Activated CD8-positive, alpha-beta memory T cell treated with anti-CD3 and anti-CD28 coated beads, Interleukin-2, amount 50 U/mL, for 1 hour (primary cell): ENCODE measurements at regions not wholly inside any gene's neighbourhood (a gene's known extent, or its start where the extent isn't known, plus 50 kb on each side); places are given as distances from the start of the nearest gene placed in this dataset.

ENCODE experiments used
- DNase-seq: peaks from one replicate; pipeline ENCODE4 v3.0.0-alpha.2; 2020; ENCODE audit errors: extremely low read depth

DNA sequence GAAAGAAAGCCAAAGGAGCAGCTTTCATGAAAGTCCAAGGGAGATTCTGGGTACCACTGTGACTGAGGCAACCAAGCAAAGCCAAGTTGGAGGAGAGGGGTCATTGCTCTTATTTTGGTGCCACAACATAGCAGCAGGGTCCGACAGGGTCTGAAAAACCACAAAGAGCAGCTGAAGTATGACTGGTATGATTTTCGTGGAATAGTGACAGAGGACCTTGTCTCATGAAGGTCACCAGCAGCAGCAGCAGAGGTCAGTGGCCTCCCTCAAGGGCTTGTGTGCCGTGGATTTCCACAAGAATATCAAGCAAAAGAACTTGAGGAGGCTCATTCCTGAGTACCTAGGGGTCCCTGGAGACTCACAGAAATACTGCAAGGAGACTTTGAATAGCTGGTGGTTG lies 160.9 kb upstream of the SYT6 start:
- no peak for DNase-seq

- DNase-seq, result no peak
These were observed 160.4 kb upstream of the SYT6 start for GRCh38 chr1:114314098-114314497.

- DNase-seq, result no peak
These were observed 157.1 kb upstream of the SYT6 start for GRCh38 chr1:114310695-114311271.

DNA sequence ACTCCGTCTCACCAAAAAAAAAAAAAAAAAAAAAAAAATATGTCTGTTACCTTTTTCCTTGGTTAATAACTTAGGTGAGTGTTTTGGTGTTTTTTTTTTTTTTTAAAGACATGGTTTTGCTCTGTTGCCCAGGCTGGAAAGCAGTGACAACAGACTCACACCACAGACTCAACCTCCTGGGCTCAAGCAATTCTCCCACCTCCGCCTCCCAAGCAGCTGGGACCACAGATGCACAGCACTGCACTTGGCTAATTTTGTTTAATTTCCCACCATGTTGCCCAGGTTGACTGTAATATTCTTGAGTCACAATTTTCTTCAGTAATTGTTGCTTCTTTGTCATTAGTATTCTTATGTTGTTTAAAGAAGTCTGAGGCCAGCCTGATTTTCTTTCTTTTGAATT lies 149.2 kb upstream of the SYT6 start:
- no peak for DNase-seq

DNA sequence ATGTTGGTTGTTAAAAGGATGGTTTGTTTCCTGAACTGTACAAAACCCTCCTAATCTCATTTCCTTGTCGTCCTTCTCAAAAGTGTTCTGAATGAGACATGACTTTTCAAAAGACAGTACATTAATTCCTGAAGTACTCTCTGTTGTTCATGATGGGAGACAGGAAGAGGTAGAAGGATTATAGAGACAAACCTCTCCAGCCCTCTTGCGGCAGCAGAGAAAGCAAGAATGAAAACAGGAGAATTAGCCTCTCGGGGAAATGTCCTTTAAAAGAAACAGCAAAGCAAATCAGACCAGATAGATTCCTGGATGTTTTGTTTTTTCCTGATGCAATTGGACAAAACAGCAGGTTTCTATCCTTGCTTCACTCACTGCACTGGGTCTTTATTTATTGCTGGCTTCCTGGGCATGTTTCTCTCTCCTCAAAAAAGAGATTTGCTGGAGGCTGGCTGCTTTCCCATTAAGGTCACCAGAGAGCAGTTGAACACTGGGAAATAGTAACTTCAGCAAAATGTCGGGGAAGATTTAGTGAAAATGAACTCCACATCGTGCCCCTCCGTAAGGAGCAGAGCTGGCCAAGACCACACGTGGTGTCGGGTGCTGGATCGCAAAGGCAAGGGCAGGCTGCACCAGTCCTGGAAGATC lies 145.8 kb upstream of the SYT6 start:
- DNase-seq, result no peak

- no peak for DNase-seq
These were observed 144.3 kb upstream of the SYT6 start for GRCh38 chr1:114298008-114298407.

GRCh38 chr1:114296413-114296812 lies 142.7 kb upstream of the SYT6 start:
- DNase-seq, result no peak

GRCh38 chr1:114295321-114295720 lies 141.7 kb upstream of the SYT6 start:
- DNase-seq, result no peak

GRCh38 chr1:114292835-114293234 lies 139.2 kb upstream of the SYT6 start:
- no peak for DNase-seq

DNA sequence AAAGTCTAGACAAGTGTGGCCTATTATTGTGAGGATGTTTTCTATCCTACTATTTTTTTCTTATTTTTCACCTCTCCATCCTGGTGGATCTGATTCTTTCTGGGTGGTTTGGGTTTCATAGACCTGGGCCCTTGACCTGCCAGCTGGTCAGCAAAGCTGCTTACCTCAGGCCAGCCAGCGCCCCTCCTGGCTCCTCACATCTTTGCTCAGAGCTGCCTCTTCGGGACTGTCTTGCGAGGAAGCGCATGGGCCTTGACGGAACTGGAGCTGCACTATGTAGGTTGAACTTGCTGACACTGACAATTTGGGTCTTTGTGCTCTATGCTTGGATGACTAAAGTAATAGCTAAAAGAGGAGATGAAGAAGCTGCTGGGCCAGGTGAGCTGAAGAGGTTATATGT lies 138.5 kb upstream of the SYT6 start:
- DNase-seq, result no peak

DNA sequence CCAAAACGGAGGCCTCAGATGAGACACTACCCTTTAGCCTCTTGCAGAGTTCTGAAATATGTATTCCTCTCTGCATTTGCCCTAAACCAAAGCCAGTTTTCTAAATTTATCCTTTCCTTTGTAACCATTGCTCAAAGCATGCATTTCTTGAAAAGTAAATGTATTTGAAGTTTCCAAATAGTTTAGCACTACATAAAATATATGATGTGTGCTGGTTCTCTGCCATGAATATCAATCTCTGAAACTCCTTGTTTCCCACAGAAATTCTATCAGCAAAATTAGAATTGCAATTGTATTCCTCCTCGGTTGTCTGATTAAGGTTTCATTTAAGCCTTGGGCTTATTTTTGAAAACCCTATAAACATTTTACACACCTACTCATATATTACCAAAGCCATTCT lies 137.1 kb upstream of the SYT6 start:
- no peak for DNase-seq

GRCh38 chr1:114290341-114290740 lies 136.7 kb upstream of the SYT6 start:
- DNase-seq, result no peak

DNA sequence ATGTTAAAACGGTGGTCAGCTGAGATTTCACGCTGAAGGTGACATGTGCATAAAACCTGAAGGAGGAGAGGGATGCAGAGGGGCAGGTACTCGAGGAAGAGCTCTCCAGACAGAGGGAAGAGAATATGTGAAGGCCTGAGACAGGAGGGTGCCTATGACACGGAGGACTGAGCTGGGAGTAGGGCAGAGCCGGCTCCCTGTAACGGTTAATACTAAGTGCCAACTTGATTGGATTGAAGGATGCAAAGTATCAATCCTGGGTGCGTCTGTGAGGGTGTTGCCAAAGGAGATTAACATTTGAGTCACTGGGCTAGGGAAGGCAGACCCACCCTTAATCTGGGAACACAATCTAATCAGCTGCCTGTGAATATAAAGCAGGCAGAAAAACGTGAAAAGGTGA lies 136.2 kb upstream of the SYT6 start:
- no peak for DNase-seq

- DNase-seq, result no peak
These were observed 135.6 kb upstream of the SYT6 start for GRCh38 chr1:114289306-114289705.

DNA sequence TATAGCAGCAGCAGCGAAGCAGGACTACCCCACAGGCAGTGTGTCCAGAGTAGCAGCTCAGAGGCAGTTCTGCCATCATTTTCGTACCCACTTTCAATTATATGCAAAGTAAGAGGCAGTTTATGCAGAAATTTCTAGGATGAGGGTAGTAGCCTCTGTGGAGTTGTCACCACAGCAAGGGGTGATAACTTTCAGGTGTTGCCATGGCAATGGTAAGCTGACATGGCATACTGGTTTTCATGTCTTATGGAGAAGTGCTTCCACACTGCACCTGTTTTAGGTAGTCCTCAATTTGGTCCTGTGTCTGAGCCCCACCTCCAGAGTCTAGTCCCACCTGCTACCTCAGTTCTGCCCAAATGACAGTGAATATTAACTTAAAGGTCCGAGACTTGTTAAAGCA lies 133.3 kb upstream of the SYT6 start:
- no peak for DNase-seq

DNA sequence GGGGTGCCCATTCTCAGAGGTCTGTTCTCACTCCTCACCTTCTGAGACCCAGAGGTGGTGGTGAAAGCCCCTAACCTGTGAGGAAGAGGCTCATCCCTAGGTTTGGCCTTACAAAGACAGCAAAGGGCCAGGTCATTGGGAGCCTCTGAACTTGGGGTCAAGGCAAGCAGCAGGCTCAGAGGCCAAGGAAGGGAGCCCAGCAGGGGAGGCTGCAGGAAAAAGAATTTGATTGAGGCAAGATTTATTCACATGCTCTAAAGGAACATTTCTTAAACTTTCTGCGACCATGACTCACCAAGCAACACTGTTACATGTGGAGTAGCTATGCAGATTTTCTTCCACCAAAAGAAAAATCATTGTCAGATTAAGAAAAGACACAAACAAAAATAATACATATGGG lies 132.5 kb upstream of the SYT6 start:
- DNase-seq, result no peak

- DNase-seq, result peak; percentile 59
These were observed 129.2 kb upstream of the SYT6 start for GRCh38 chr1:114282751-114283403.

DNA sequence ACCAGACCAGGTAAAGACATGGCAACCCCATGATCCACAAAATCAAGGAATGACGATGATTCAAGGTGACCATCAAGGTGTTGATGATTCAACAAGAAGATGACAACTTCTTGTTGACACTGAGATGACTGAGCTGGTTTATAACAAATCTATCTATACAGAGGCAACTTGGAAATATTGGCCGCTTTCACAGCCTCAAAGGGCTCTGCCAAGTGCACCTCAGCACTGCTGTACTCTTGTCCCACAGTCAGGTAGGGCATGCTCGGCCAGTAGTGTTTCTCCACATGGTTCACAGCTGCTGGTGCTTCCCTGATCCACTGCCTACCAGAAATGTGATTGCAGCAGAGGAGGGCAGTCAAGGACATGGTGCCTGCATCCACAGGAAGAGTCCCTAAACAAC lies 125.2 kb upstream of the SYT6 start:
- DNase-seq, result no peak

DNA sequence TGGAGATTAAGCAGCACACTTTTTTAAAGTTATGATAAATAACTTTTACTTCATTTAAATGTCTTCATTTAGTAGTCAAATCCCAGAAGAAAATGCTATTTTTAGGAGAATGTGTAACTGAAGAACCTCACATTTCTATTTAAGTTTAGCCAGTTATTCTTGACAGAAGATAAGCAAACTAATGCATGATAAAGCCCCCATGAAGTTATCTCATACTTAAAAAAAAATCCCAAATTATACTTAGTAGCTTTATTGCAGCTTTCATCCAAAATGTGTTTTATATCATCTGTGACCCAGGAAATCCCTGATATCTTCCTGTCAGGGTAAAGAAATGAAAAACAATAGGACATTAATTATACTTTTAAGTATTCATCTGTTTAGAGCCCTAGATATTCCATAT lies 124.8 kb upstream of the SYT6 start:
- DNase-seq, result no peak

GRCh38 chr1:114274621-114275317 lies 121.1 kb upstream of the SYT6 start:
- DNase-seq, result no peak

- DNase-seq, result no peak
These were observed 118.9 kb upstream of the SYT6 start for GRCh38 chr1:114272593-114272992.

- no peak for DNase-seq
These were observed 117.0 kb upstream of the SYT6 start for GRCh38 chr1:114270718-114271117.

GRCh38 chr1:114270282-114270681 lies 116.6 kb upstream of the SYT6 start:
- no peak for DNase-seq
